ENCODE measurements at regions not wholly inside any gene's neighbourhood (a gene's known extent, or its start where the extent isn't known, plus 50 kb on each side); places are given as distances from the start of the nearest gene placed in this dataset.

GRCh38 chr10:106147021-106147420, 1017.5 kb downstream of the SORCS1 start:
- no peak overlapping the region for H3K4me3 ChIP-seq (ENCODE audit: low read depth, low read length)
- DNase-seq (ENCODE audit: low read depth), result peak; percentile 22
- TF ChIP-seq, protein P1, sequence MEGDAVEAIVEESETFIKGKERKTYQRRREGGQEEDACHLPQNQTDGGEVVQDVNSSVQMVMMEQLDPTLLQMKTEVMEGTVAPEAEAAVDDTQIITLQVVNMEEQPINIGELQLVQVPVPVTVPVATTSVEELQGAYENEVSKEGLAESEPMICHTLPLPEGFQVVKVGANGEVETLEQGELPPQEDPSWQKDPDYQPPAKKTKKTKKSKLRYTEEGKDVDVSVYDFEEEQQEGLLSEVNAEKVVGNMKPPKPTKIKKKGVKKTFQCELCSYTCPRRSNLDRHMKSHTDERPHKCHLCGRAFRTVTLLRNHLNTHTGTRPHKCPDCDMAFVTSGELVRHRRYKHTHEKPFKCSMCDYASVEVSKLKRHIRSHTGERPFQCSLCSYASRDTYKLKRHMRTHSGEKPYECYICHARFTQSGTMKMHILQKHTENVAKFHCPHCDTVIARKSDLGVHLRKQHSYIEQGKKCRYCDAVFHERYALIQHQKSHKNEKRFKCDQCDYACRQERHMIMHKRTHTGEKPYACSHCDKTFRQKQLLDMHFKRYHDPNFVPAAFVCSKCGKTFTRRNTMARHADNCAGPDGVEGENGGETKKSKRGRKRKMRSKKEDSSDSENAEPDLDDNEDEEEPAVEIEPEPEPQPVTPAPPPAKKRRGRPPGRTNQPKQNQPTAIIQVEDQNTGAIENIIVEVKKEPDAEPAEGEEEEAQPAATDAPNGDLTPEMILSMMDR (conservative IDR thresholded peaks at IDR 0.05; ENCODE audit: low read depth, low read length), result no peak

GRCh38 chr10:106139915-106140314, 1024.6 kb downstream of the SORCS1 start:
- DNase-seq (ENCODE audit: low read depth), result no peak
- no peak overlapping the region for H3K4me3 ChIP-seq (ENCODE audit: low read depth, low read length)
- TF ChIP-seq, protein P1 (conservative IDR thresholded peaks at IDR 0.05; ENCODE audit: low read depth, low read length), result no peak

DNA sequence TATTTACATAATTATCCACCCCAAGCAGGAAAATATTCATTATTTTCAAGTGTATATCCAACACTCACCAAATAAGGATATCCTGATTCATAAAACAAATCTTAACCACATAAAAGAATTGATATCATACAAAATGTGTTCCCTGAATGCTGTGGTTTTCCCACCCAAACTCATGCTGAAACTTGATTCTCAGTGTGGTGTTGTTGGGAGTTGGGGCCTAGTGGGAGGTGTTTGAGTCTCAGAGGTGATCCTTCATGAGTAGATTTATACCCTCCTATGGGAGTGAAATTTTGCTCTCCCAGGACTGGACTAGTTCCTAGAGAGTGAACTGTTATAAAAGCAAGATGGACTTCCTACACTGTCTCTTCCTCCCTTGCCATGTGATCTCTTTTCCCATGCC, 1028.3 kb downstream of the SORCS1 start:
- peak; percentile 5 for DNase-seq (ENCODE audit: low read depth)
- no peak overlapping the region for H3K4me3 ChIP-seq (ENCODE audit: low read depth, low read length)
- TF ChIP-seq, protein P1 (conservative IDR thresholded peaks at IDR 0.05; ENCODE audit: low read depth, low read length), result no peak

DNA sequence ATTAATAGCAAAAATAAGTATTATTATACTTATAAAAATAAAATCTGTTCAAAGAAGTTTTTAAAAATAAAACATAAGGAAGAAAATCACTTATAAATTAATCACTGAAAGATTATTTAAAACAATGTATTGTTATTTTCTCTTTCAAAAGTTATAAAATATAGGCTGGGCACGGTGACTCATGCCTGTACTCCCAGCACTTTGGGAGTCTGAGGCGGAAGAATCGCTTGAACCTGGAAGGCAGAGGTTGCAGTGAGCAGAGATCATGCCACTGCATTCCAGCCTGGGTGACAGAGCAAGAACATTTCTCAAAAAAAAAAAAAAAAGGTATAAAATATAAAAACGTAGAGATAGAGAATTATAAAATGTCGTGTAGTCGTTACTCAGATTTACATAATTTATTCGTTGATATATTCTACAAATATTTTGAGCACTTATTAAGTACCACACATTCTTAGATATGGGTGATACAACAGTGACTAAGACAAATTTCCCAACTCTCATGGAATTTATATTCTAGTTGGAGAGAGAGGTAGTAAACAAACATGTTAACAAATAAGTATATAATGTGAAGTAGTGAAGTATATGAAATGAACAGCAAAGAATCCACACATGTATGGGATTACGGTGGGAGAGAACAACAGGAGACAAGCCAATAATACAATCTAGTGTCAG, 1030.0 kb downstream of the SORCS1 start:
- TF ChIP-seq, protein P1 (conservative IDR thresholded peaks at IDR 0.05; ENCODE audit: low read depth, low read length), result no peak

GRCh38 chr10:106133451-106133850, 1031.1 kb downstream of the SORCS1 start:
- no peak for DNase-seq (ENCODE audit: low read depth)
- H3K4me3 ChIP-seq (ENCODE audit: low read depth, low read length), result no peak overlapping the region
- TF ChIP-seq, protein P1 (conservative IDR thresholded peaks at IDR 0.05; ENCODE audit: low read depth, low read length), result no peak

More for the DNA sequence above, 1030.0 kb downstream of the SORCS1 start:
- H3K4me3 ChIP-seq (ENCODE audit: low read depth, low read length), result no peak overlapping the region
- DNase-seq (ENCODE audit: low read depth), result no peak

GRCh38 chr10:106132956-106133355, 1031.5 kb downstream of the SORCS1 start:
- no peak for DNase-seq (ENCODE audit: low read depth)
- H3K4me3 ChIP-seq (ENCODE audit: low read depth, low read length), result no peak overlapping the region

More at GRCh38 chr10:106132956-106133355, 1031.5 kb downstream of the SORCS1 start:
- TF ChIP-seq, protein P1 (conservative IDR thresholded peaks at IDR 0.05; ENCODE audit: low read depth, low read length), result no peak
